ENCODE measurements at regions not wholly inside any gene's neighbourhood (a gene's known extent, or its start where the extent isn't known, plus 50 kb on each side); places are given as distances from the start of the nearest gene placed in this dataset.

GRCh38 chr12:63079791-63080502, 71.1 kb downstream of the AVPR1A start:
- Mint-ChIP-seq H3K27ac (ENCODE audit: unreplicated experiment) (no peak overlapping the region), H3K4me1 (ENCODE audit: low read depth, unreplicated experiment) (peaks cover 7% of the 10 kb centered on the region), H3K27me3 (ENCODE audit: unreplicated experiment) (no peaks in the 10 kb centered on the region), H3K36me3 (ENCODE audit: unreplicated experiment) (no peaks in the 10 kb centered on the region), H3K4me3 (ENCODE audit: unreplicated experiment) (no peak overlapping the region), H3K9me3 (ENCODE audit: unreplicated experiment) (no peaks in the 10 kb centered on the region)
- no peak for DNase-seq
- TF ChIP-seq CTCF (IDR thresholded peaks at IDR 0.05; ENCODE audit: partially characterized antibody, unreplicated experiment): no peak

GRCh38 chr12:63078906-63079305, 72.1 kb downstream of the AVPR1A start:
- no peak for DNase-seq
- Mint-ChIP-seq H3K9me3 (ENCODE audit: unreplicated experiment) (no peaks in the 10 kb centered on the region), H3K27me3 (ENCODE audit: unreplicated experiment) (no peaks in the 10 kb centered on the region), H3K4me1 (ENCODE audit: low read depth, unreplicated experiment) (peaks cover 5% of the 10 kb centered on the region), H3K4me3 (ENCODE audit: unreplicated experiment) (no peak overlapping the region), H3K36me3 (ENCODE audit: unreplicated experiment) (no peaks in the 10 kb centered on the region), H3K27ac (ENCODE audit: unreplicated experiment) (no peak overlapping the region)
- no peak for TF ChIP-seq CTCF (IDR thresholded peaks at IDR 0.05; ENCODE audit: partially characterized antibody, unreplicated experiment)

- Mint-ChIP-seq H3K4me3 (ENCODE audit: unreplicated experiment) (no peak overlapping the region), H3K36me3 (ENCODE audit: unreplicated experiment) (no peaks in the 10 kb centered on the region)
Measured at GRCh38 chr12:63075376-63076060, 75.5 kb downstream of the AVPR1A start.

GRCh38 chr12:63070709-63071108, 80.3 kb downstream of the AVPR1A start:
- H3K4me3 Mint-ChIP-seq (ENCODE audit: unreplicated experiment): no peak overlapping the region
- no peak overlapping the region for H3K27ac Mint-ChIP-seq (ENCODE audit: unreplicated experiment)
- peaks cover 2% of the 10 kb centered on the region for H3K9me3 Mint-ChIP-seq (ENCODE audit: unreplicated experiment)
- H3K4me1 Mint-ChIP-seq (ENCODE audit: low read depth, unreplicated experiment): peaks cover 4% of the 10 kb centered on the region
- H3K36me3 Mint-ChIP-seq (ENCODE audit: unreplicated experiment): no peaks in the 10 kb centered on the region
- no peaks in the 10 kb centered on the region for H3K27me3 Mint-ChIP-seq (ENCODE audit: unreplicated experiment)
- no peak for TF ChIP-seq CTCF (IDR thresholded peaks at IDR 0.05; ENCODE audit: partially characterized antibody, unreplicated experiment)
- no peak for DNase-seq

More at GRCh38 chr12:63075376-63076060, 75.5 kb downstream of the AVPR1A start:
- H3K27ac Mint-ChIP-seq (ENCODE audit: unreplicated experiment): no peak overlapping the region
- H3K27me3 Mint-ChIP-seq (ENCODE audit: unreplicated experiment): no peaks in the 10 kb centered on the region
- no peaks in the 10 kb centered on the region for H3K9me3 Mint-ChIP-seq (ENCODE audit: unreplicated experiment)
- no peak for TF ChIP-seq CTCF (IDR thresholded peaks at IDR 0.05; ENCODE audit: partially characterized antibody, unreplicated experiment)
- no peak for DNase-seq
- H3K4me1 Mint-ChIP-seq (ENCODE audit: low read depth, unreplicated experiment): no peaks in the 10 kb centered on the region

Data from glutamatergic neuron (in vitro differentiated cells).